ENCODE measurements at regions not wholly inside any gene's neighbourhood (a gene's known extent, or its start where the extent isn't known, plus 50 kb on each side); places are given as distances from the start of the nearest gene placed in this dataset.
"Not testable (repeated sequence)": the region's sequence is repeated elsewhere in the genome, so short reads cannot be mapped to it uniquely, and the experiment has no call there.

GRCh38 chr2:142742371-142743214 is 134.9 kb upstream of the KYNU start:
- Mint-ChIP-seq H3K27me3 (no peaks in the 10 kb centered on the region), H3K4me1 (ENCODE audit: low read depth) (no peaks in the 10 kb centered on the region), H3K4me3 (no peak overlapping the region), H3K36me3 (ENCODE audit: low read depth) (no peaks in the 10 kb centered on the region), H3K27ac (no peak overlapping the region), H3K9me3 (peaks cover 4% of the 10 kb centered on the region)
- CTCF ChIA-PET, result no interaction called here
- TF ChIP-seq, protein P1, sequence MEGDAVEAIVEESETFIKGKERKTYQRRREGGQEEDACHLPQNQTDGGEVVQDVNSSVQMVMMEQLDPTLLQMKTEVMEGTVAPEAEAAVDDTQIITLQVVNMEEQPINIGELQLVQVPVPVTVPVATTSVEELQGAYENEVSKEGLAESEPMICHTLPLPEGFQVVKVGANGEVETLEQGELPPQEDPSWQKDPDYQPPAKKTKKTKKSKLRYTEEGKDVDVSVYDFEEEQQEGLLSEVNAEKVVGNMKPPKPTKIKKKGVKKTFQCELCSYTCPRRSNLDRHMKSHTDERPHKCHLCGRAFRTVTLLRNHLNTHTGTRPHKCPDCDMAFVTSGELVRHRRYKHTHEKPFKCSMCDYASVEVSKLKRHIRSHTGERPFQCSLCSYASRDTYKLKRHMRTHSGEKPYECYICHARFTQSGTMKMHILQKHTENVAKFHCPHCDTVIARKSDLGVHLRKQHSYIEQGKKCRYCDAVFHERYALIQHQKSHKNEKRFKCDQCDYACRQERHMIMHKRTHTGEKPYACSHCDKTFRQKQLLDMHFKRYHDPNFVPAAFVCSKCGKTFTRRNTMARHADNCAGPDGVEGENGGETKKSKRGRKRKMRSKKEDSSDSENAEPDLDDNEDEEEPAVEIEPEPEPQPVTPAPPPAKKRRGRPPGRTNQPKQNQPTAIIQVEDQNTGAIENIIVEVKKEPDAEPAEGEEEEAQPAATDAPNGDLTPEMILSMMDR (IDR thresholded peaks at IDR 0.05), result no peak
- intact Hi-C loops (cut with micrococcal nuclease), result no loop called here
- DNase-seq (no peak), ATAC-seq (no peak)
- POLR2A ChIA-PET, result no interaction called here

GRCh38 chr2:142741764-142742269 is 135.6 kb upstream of the KYNU start:
- Mint-ChIP-seq H3K27me3 (no peaks in the 10 kb centered on the region), H3K4me3 (no peak overlapping the region), H3K27ac (no peak overlapping the region), H3K9me3 (peaks cover 4% of the 10 kb centered on the region), H3K4me1 (ENCODE audit: low read depth) (no peaks in the 10 kb centered on the region), H3K36me3 (ENCODE audit: low read depth) (no peaks in the 10 kb centered on the region)
- CTCF ChIA-PET, result no interaction called here
- intact Hi-C loops (cut with micrococcal nuclease), result no loop called here
- POLR2A ChIA-PET, result no interaction called here
- ATAC-seq (no peak), DNase-seq (no peak)
- TF ChIP-seq, protein P1 (IDR thresholded peaks at IDR 0.05), result no peak

GRCh38 chr2:142734770-142735169 is 142.7 kb upstream of the KYNU start:
- H3K9me3 Mint-ChIP-seq, result peaks cover 2% of the 10 kb centered on the region
- H3K4me1 Mint-ChIP-seq (ENCODE audit: low read depth), result no peaks in the 10 kb centered on the region
- no peak overlapping the region for H3K27ac Mint-ChIP-seq
- no peaks in the 10 kb centered on the region for H3K36me3 Mint-ChIP-seq (ENCODE audit: low read depth)
- intact Hi-C loops (cut with micrococcal nuclease), result no loop called here
- H3K27me3 Mint-ChIP-seq, result no peaks in the 10 kb centered on the region
- DNase-seq (no peak), ATAC-seq (no peak)
- ChIA-PET POLR2A (no interaction called here), CTCF (no interaction called here)
- H3K4me3 Mint-ChIP-seq, result no peak overlapping the region
- TF ChIP-seq, protein P1 (IDR thresholded peaks at IDR 0.05), result no peak

DNA sequence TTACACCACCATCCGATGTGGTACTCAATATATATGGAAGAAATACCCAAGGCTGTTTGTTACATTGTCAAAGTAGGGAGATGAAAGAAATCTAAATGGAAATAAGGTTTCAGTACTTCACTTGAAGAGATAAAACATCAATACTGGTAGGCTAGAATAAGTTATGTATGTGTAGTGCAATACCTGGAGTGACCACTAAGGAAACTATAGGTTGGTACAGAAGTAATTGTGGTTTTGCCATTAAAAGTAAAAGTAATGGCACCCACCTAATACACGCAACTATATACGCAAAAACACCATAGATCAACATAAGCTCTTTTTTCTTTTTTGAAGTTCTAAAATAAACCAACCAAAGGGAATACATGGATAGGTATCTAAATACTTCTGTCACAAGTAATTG is 143.2 kb upstream of the KYNU start:
- no peak overlapping the region for H3K4me3 Mint-ChIP-seq
- no peak for DNase-seq
- TF ChIP-seq, protein P1 (IDR thresholded peaks at IDR 0.05), result no peak
- ChIA-PET CTCF (no interaction called here), POLR2A (no interaction called here)
- H3K27ac Mint-ChIP-seq, result no peak overlapping the region
- H3K27me3 Mint-ChIP-seq, result no peaks in the 10 kb centered on the region
- no peaks in the 10 kb centered on the region for H3K4me1 Mint-ChIP-seq (ENCODE audit: low read depth)
- peaks cover under 1% of the 10 kb centered on the region for H3K9me3 Mint-ChIP-seq
- H3K36me3 Mint-ChIP-seq (ENCODE audit: low read depth), result no peaks in the 10 kb centered on the region
- no peak for ATAC-seq
- intact Hi-C loops (cut with micrococcal nuclease), result no loop called here

GRCh38 chr2:142729814-142730213 is 147.7 kb upstream of the KYNU start:
- ATAC-seq; POLR2A ChIA-PET; H3K4me3 Mint-ChIP-seq; DNase-seq; H3K36me3 Mint-ChIP-seq (ENCODE audit: low read depth); H3K9me3 Mint-ChIP-seq; H3K27ac Mint-ChIP-seq; intact Hi-C loops (cut with micrococcal nuclease); H3K27me3 Mint-ChIP-seq; H3K4me1 Mint-ChIP-seq (ENCODE audit: low read depth); CTCF ChIA-PET: not testable (repeated sequence)

GRCh38 chr2:142727821-142728478 is 149.5 kb upstream of the KYNU start:
- DNase-seq; H3K4me1 Mint-ChIP-seq (ENCODE audit: low read depth); ATAC-seq; H3K4me3 Mint-ChIP-seq; H3K9me3 Mint-ChIP-seq; H3K27me3 Mint-ChIP-seq; H3K27ac Mint-ChIP-seq; H3K36me3 Mint-ChIP-seq (ENCODE audit: low read depth); CTCF ChIA-PET; intact Hi-C loops (cut with micrococcal nuclease); POLR2A ChIA-PET: not testable (repeated sequence)
